ENCODE measurements at regions not wholly inside any gene's neighbourhood (a gene's known extent, or its start where the extent isn't known, plus 50 kb on each side); places are given as distances from the start of the nearest gene placed in this dataset.

DNA sequence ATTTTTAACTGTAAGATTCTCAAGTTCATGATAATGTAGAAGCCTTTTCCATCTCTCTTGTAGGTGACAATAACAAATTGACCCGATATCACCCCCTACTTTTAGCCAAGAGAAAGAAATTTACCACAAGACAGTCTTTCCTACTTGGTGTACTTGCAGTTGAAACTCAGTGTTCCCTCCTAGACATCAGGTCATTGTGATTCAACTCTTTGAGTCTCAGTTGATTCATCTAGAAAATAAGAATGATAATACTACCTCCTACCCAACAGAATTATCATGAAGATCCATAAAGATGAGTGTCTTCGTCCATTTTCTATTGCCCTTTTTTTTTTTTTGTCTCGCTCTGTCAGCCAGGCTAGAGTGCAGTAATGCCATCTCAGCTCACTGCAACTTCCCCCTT is 51.3 kb upstream of the TRERF1 start:
- TF ChIP-seq, protein P1, sequence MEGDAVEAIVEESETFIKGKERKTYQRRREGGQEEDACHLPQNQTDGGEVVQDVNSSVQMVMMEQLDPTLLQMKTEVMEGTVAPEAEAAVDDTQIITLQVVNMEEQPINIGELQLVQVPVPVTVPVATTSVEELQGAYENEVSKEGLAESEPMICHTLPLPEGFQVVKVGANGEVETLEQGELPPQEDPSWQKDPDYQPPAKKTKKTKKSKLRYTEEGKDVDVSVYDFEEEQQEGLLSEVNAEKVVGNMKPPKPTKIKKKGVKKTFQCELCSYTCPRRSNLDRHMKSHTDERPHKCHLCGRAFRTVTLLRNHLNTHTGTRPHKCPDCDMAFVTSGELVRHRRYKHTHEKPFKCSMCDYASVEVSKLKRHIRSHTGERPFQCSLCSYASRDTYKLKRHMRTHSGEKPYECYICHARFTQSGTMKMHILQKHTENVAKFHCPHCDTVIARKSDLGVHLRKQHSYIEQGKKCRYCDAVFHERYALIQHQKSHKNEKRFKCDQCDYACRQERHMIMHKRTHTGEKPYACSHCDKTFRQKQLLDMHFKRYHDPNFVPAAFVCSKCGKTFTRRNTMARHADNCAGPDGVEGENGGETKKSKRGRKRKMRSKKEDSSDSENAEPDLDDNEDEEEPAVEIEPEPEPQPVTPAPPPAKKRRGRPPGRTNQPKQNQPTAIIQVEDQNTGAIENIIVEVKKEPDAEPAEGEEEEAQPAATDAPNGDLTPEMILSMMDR (IDR thresholded peaks at IDR 0.05), result no peak
- TF ChIP-seq YY1 (IDR thresholded peaks at IDR 0.05; ENCODE audit: low read depth), result no peak
